Choroid plexus epithelial cell (primary cell): ENCODE measurements at regions not wholly inside any gene's neighbourhood (a gene's known extent, or its start where the extent isn't known, plus 50 kb on each side); places are given as distances from the start of the nearest gene placed in this dataset.
"Not testable (repeated sequence)": the region's sequence is repeated elsewhere in the genome, so short reads cannot be mapped to it uniquely, and the experiment has no call there.

ENCODE experiments used
- DNase-seq: peaks from one replicate; pipeline ENCODE4 v3.0.0-alpha.2; 2010; ENCODE audit warnings: low read depth
- H3K4me3 ChIP-seq: 2 replicates; pipeline ENCODE4 v1.5.1; 2011; ENCODE audit warnings: low read depth, mild to moderate bottlenecking, control low read depth, low read length, moderate library complexity
- CTCF ChIP-seq: conservative IDR thresholded peaks from 2 replicates; pipeline ENCODE4 v1.5.1; 2011; ENCODE audit warnings: low read depth, mild to moderate bottlenecking, control low read depth, inconsistent platforms, low read length, moderate library complexity

- no peak for DNase-seq
- no peak overlapping the region for H3K4me3 ChIP-seq
- no peak for TF ChIP-seq CTCF
Observed at GRCh38 chr4:179698321-179698720, 2256.1 kb upstream of the AGA start.

GRCh38 chr4:179709961-179710624 is 2267.9 kb upstream of the AGA start:
- H3K4me3 ChIP-seq: no peak overlapping the region
- DNase-seq: no peak
- no peak for TF ChIP-seq CTCF

- no peak for TF ChIP-seq CTCF
- DNase-seq: no peak
- H3K4me3 ChIP-seq: no peak overlapping the region
Observed at GRCh38 chr4:179719766-179720450, 2277.7 kb upstream of the AGA start.

- not testable (repeated sequence) for DNase-seq, H3K4me3 ChIP-seq
Observed at GRCh38 chr4:179726491-179726890, 2284.3 kb upstream of the AGA start.

- no peak for DNase-seq
- no peak for TF ChIP-seq CTCF
- H3K4me3 ChIP-seq: no peak overlapping the region
Observed at GRCh38 chr4:179728305-179728704, 2286.1 kb upstream of the AGA start.

GRCh38 chr4:179736820-179737219 is 2294.6 kb upstream of the AGA start:
- DNase-seq: not testable (repeated sequence)

GRCh38 chr4:179738822-179739221 is 2296.6 kb upstream of the AGA start:
- no peak for TF ChIP-seq CTCF
- no peak overlapping the region for H3K4me3 ChIP-seq
- no peak for DNase-seq

More at GRCh38 chr4:179736820-179737219, 2294.6 kb upstream of the AGA start:
- not testable (repeated sequence) for H3K4me3 ChIP-seq

- no peak for TF ChIP-seq CTCF
- DNase-seq: no peak
- H3K4me3 ChIP-seq: no peak overlapping the region
Observed at GRCh38 chr4:179747218-179747910, 2305.1 kb upstream of the AGA start.
